Small intestine (tissue), 7 donors: ENCODE measurements at regions not wholly inside any gene's neighbourhood (a gene's known extent, or its start where the extent isn't known, plus 50 kb on each side); places are given as distances from the start of the nearest gene placed in this dataset.
"Not testable (repeated sequence)": the region's sequence is repeated elsewhere in the genome, so short reads cannot be mapped to it uniquely, and the experiment has no call there.

Experiments used
- DNase-seq, 2 donors: peaks; one replicate each; pipeline versions ENCODE4 v3.0.0 to v3.0.0-alpha.2; 2013
- FAIRE-seq: peaks from 2 replicates; lab custom pipeline; 2012; peaks lifted over from hg19 to GRCh38; lab: Jason Lieb, UNC
- H3K27ac ChIP-seq, 3 donors: one replicate each; pipeline ENCODE4 v1.5.1; 2013; ENCODE audit warnings: low read length in 2 of 3, mild to moderate bottlenecking in 2 of 3, control low read depth in 1 of 3, inconsistent platforms in 1 of 3, low read depth in 1 of 3, moderate library complexity in 1 of 3
- H3K27me3 ChIP-seq, 3 donors: one replicate each; pipeline ENCODE4 v1.6.1; 2013; ENCODE audit warnings: low read length in 3 of 3, inconsistent platforms in 1 of 3; ENCODE audit not compliant: control insufficient read depth in 3 of 3, insufficient read depth in 3 of 3
- H3K36me3 ChIP-seq, 3 donors: one replicate each; pipeline ENCODE4 v1.6.1; 2013; ENCODE audit warnings: low read length in 3 of 3, inconsistent platforms in 1 of 3, low read depth in 1 of 3, mild to moderate bottlenecking in 1 of 3, moderate library complexity in 1 of 3; ENCODE audit not compliant: control insufficient read depth in 3 of 3, insufficient read depth in 2 of 3
- H3K4me1 ChIP-seq, 3 donors: one replicate each; pipeline ENCODE4 v1.6.1; 2013; ENCODE audit warnings: low read length in 2 of 3, inconsistent platforms in 1 of 3, low read depth in 1 of 3, mild to moderate bottlenecking in 1 of 3, moderate library complexity in 1 of 3; ENCODE audit not compliant: control insufficient read depth in 3 of 3, insufficient read depth in 2 of 3
- H3K4me3 ChIP-seq, 3 donors: one replicate each; pipeline ENCODE4 v1.5.1; 2013; ENCODE audit warnings: low read length in 3 of 3, control low read depth in 1 of 3, inconsistent platforms in 1 of 3, low read depth in 1 of 3, mild to moderate bottlenecking in 1 of 3, moderate library complexity in 1 of 3
- H3K9me3 ChIP-seq, 2 donors: one replicate each; pipeline ENCODE4 v1.6.1; 2013; ENCODE audit warnings: low read depth in 1 of 2, low read length in 1 of 2; ENCODE audit not compliant: control insufficient read depth in 2 of 2, insufficient read depth in 1 of 2
- WGBS, 3 donors: extraction: QIAGEN DNeasy Blood & Tissue Kit; methylation state at CpG; one replicate each; pipeline ENCODE4 v1.1.7; 2013; 5-methylcytosine and 5-hydroxymethylcytosine counted together
- donor health status: healthy with polysubstance abuse.
- donor health status: control.
- donor health status: control.
- donor health status: Bipolar disorder and iron deficiency.
- donor health status: healthy.

DNA sequence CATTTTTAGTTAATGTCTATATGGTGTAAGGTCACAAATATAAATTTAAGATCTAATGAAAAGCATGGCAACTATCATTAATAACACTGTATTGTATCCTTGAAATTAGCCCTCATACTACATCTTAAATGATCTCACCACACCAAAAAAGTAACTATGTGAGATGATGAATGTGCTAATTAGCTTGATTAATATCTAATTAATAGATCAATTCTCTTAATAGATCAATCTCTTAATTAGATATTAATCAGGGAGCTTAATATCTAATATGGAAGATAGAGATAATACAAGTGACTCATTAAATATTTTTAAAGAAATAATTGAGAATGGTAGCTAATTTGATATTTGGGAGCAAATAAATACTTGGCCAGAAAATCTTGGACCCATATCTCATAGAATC, 178.5 kb upstream of the FAT3 start:
- FAIRE-seq (peak; percentile 23), DNase-seq (no peak)
- H3K27me3 ChIP-seq = no peaks in the 10 kb centered on the region

DNA sequence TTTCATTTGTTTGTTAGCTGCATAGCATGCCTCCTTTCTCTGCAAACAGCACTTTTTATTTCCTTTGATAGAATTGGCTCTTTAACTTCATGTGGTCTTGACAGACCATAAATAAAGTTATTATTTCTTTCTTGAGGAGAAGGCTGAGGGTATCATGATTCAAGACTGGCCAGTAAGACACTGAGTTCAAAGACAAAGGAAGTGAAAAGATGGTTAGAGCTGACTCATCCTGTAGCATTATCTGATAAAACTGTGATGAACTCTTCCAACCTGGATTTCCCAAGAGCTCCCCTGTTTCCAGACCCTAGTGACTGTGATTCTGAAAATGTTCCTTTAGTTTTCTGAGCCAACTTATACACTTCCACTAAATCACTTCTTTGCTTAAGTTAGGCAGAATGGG, 179.3 kb upstream of the FAT3 start:
- H3K27me3 ChIP-seq = no peaks in the 10 kb centered on the region
- no peaks in the 10 kb centered on the region for H3K36me3 ChIP-seq
- no peak overlapping the region for H3K27ac ChIP-seq
- no peaks in the 10 kb centered on the region for H3K4me1 ChIP-seq
- DNase-seq (no peak), FAIRE-seq (no peak)
- H3K4me3 ChIP-seq = no peak overlapping the region
- H3K9me3 ChIP-seq = no peaks in the 10 kb centered on the region

More for the DNA sequence above, 178.5 kb upstream of the FAT3 start:
- Histone ChIP-seq H3K36me3 (no peaks in the 10 kb centered on the region), H3K9me3 (no peaks in the 10 kb centered on the region), H3K4me1 (no peaks in the 10 kb centered on the region), H3K27ac (no peak overlapping the region), H3K4me3 (no peak overlapping the region)

DNA sequence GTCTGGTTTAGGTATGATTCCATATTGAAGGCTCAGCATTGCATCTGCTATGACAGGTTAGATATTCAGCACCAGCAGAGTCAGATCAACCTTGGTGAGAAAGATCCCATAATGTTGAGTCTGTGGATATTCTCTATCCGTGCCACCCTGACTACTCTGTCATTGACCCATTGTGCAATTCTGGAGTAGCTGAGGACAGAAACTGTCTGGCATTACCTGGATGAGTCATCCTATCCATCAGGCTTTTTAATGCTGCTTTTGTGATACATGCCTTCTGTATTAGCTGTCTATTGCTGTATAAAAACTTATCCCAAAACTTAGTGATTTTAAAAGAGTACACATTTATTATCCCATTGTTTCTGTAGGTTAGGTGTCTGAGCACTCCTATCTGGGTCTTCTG, 189.1 kb upstream of the FAT3 start:
- Histone ChIP-seq H3K27ac (no peak overlapping the region), H3K4me1 (no peaks in the 10 kb centered on the region), H3K27me3 (no peaks in the 10 kb centered on the region), H3K9me3 (no peaks in the 10 kb centered on the region), H3K4me3 (no peak overlapping the region), H3K36me3 (no peaks in the 10 kb centered on the region)
- FAIRE-seq (no peak), DNase-seq (no peak)
- 78 to 88% (median 81%) methylated on average over 1 of the region's 1 CpG for WGBS, 3 donors

DNA sequence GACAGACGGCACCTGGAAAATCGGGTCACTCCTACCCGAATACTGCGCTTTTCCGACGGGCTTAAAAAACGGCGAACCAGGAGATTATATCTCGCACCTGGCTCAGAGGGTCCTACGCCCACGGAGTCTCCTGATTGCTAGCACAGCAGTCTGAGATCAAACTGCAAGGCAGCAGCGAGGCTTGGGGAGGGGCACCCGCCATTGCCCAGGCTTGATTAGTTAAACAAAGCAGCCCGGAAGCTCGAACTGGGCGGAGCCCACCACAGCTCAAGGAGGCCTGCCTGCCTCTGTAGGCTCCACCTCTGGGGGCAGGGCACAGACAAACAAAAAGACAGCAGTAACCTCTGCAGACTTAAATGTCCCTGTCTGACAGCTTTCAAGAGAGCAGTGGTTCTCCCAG, 197.5 kb upstream of the FAT3 start:
- not testable (repeated sequence) for DNase-seq, H3K9me3 ChIP-seq, H3K4me1 ChIP-seq, H3K36me3 ChIP-seq, FAIRE-seq, H3K27ac ChIP-seq, H3K4me3 ChIP-seq, H3K27me3 ChIP-seq
- WGBS, 3 donors = 76 to 84% (median 77%) methylated on average over 16 of the region's 16 CpGs

DNA sequence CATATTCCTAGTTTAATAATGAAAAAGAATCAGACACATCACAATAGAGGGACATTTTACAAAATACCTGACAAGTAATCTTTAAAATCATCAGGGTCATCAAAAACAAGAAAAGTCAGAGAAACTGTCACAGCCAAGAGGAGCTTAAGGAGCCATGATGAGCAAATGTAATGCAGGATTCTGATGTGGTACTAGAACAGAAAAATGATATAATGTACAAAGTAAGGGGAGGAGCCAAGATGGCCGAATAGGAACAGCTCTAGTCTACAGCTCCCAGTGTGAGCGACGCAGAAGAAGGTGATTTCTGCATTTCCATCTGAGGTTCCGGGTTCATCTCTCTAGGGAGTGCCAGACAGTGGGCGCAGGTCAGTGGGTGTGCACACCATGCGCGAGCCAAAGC, 198.0 kb upstream of the FAT3 start:
- FAIRE-seq = no peak
- no peak for DNase-seq

DNA sequence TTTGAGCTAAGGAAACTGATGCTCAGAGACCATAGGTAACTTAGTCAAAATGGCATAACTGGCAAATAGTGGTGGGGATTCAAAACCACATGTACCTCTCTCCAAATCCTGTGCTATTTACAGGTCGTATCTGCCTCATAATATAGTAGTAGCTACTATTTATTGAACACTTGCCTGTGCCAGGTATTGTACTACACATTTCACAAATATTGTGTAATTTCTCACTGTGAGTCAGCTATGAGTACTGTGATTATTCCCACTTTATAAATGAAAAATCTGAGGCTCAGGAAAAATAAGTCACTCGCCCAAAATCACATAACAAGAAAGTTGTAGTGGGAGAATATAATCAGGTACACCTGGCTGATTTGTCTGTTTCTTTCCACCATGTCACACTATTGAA, 199.8 kb upstream of the FAT3 start:
- WGBS, 3 donors = 60 to 80% (median 77%) methylated on average over 2 of the region's 2 CpGs
- DNase-seq (no peak), FAIRE-seq (no peak)
- Histone ChIP-seq H3K27ac (no peak overlapping the region), H3K4me1 (no peaks in the 10 kb centered on the region), H3K27me3 (no peaks in the 10 kb centered on the region), H3K9me3 (no peaks in the 10 kb centered on the region), H3K36me3 (no peaks in the 10 kb centered on the region), H3K4me3 (no peak overlapping the region)

More for the DNA sequence above, 198.0 kb upstream of the FAT3 start:
- Histone ChIP-seq H3K27me3 (no peaks in the 10 kb centered on the region), H3K4me3 (no peak overlapping the region), H3K4me1 (no peaks in the 10 kb centered on the region), H3K27ac (no peak overlapping the region), H3K36me3 (no peaks in the 10 kb centered on the region), H3K9me3 (no peaks in the 10 kb centered on the region)
- 85 to 92% (median 87%) methylated on average over 5 to 7 of the region's 7 CpGs for WGBS, 3 donors

DNA sequence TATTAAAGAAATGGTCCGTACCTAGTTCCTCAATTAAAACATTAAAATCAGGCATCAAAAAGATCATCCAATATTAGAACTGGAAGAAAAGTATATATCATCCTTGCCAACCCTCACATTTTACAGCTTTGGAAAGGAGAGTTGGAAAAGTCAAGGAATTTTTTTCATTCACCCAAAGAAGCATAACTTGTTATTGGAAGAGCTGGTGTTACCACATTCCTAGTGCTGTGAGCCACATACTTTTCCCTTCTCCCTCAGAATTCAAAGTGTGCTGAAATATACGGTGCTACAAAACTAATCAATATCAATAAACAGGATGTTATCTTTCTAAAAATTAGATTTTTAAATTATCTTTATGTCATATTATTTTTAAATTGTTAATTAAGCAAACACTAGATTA, 202.1 kb upstream of the FAT3 start:
- Histone ChIP-seq H3K9me3 (peaks cover 0 to 8% of the 10 kb centered on the region in 2 donors), H3K36me3 (no peaks in the 10 kb centered on the region), H3K27me3 (no peaks in the 10 kb centered on the region), H3K4me1 (no peaks in the 10 kb centered on the region), H3K4me3 (no peak overlapping the region), H3K27ac (no peak overlapping the region)
- WGBS, 3 donors = 69 to 76% (median 76%) methylated on average over 2 of the region's 2 CpGs
- no peak for DNase-seq
- FAIRE-seq = no peak

DNA sequence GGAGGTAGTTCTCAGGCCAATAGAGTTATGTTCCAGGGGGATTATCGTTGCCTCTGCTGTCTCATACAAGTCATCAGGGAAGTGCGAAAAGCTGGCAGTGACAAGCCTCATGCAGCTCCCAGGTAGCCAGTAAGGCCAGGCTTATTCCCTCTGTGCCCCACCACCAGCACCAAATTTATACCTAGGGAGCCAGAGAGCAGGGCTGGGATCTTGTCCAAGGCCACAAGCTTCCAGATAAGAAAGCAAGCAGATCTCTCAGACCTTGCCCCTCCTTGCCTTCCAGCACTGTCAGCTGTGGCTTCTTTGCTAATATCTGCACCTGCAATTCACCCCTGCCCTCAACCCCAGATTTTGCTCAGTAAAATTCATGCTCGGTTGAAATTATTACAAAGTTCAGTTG, 206.3 kb upstream of the FAT3 start:
- FAIRE-seq = no peak
- DNase-seq = no peak
- Histone ChIP-seq H3K9me3 (peaks cover 0 to 15% of the 10 kb centered on the region in 2 donors), H3K4me3 (no peak overlapping the region), H3K4me1 (no peaks in the 10 kb centered on the region), H3K27ac (no peak overlapping the region), H3K36me3 (no peaks in the 10 kb centered on the region), H3K27me3 (no peaks in the 10 kb centered on the region)
- 61 to 75% (median 62%) methylated on average over 3 of the region's 3 CpGs for WGBS, 3 donors

DNA sequence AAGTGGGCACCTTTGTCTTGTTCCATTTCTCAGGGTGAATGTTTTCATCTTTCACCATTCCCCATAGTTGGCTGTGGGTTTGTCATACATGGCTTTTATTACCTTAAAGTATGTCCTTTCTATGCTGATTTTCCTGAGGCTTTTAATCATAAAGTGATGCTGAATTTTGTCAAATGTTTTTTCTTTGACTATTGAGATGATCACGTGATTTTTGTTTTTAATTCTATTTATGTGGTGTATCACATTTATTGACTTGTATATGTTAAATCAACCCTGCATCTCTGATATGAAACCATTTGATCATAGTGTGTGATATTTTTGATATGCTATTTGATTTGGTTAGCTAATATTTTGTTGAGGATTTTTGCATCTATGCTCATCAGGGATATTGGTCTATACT, 216.4 kb upstream of the FAT3 start:
- DNase-seq (no peak), FAIRE-seq (no peak)
- WGBS, 3 donors = 70 to 79% (median 71%) methylated on average over 1 of the region's 1 CpG
- H3K36me3 ChIP-seq = no peaks in the 10 kb centered on the region
- no peaks in the 10 kb centered on the region for H3K9me3 ChIP-seq
- H3K27me3 ChIP-seq = no peaks in the 10 kb centered on the region
- H3K4me1 ChIP-seq = no peaks in the 10 kb centered on the region
- H3K4me3 ChIP-seq = no peak overlapping the region
- H3K27ac ChIP-seq = no peak overlapping the region
